ENCODE measurements at regions not wholly inside any gene's neighbourhood (a gene's known extent, or its start where the extent isn't known, plus 50 kb on each side); places are given as distances from the start of the nearest gene placed in this dataset.
"Not testable (repeated sequence)": the region's sequence is repeated elsewhere in the genome, so short reads cannot be mapped to it uniquely, and the experiment has no call there.

- H3K36me3 ChIP-seq (ENCODE audit: control insufficient read depth, insufficient read depth, low read length), result no peaks in the 10 kb centered on the region
- H3K4me3 ChIP-seq (ENCODE audit: low read depth, low read length), result peak overlapping the region; percentile 28
- H3K9ac ChIP-seq (ENCODE audit: low read length), result no peak overlapping the region
- no peaks in the 10 kb centered on the region for H3K9me3 ChIP-seq (ENCODE audit: control insufficient read depth, insufficient read depth, low read depth, low read length)
- H3K4me1 ChIP-seq (ENCODE audit: control insufficient read depth, insufficient read depth, low read length), result peaks cover 28% of the 10 kb centered on the region
- H3K27me3 ChIP-seq (ENCODE audit: control insufficient read depth, insufficient read depth, low read length), result no peaks in the 10 kb centered on the region
- 0 out of 2 replicates have a peak overlapping the region, but pooled peaks have one; percentile 23 for H3K27ac ChIP-seq (ENCODE audit: low read depth, low read length)
Measured at GRCh38 chr9:78406146-78406545, 109.2 kb downstream of the PSAT1 start.

GRCh38 chr9:78406933-78407332 lies 110.0 kb downstream of the PSAT1 start:
- Histone ChIP-seq H3K9me3 (ENCODE audit: control insufficient read depth, insufficient read depth, low read depth, low read length) (no peaks in the 10 kb centered on the region), H3K27ac (ENCODE audit: low read depth, low read length) (0 out of 2 replicates have a peak overlapping the region, but pooled peaks have one; percentile 23)

GRCh38 chr9:78407636-78408312 lies 110.8 kb downstream of the PSAT1 start:
- H3K4me1 ChIP-seq (ENCODE audit: control insufficient read depth, insufficient read depth, low read length), result peaks cover 28% of the 10 kb centered on the region
- H3K9me3 ChIP-seq (ENCODE audit: control insufficient read depth, insufficient read depth, low read depth, low read length), result no peaks in the 10 kb centered on the region
- H3K36me3 ChIP-seq (ENCODE audit: control insufficient read depth, insufficient read depth, low read length), result no peaks in the 10 kb centered on the region
- H3K27me3 ChIP-seq (ENCODE audit: control insufficient read depth, insufficient read depth, low read length), result no peaks in the 10 kb centered on the region
- H3K9ac ChIP-seq (ENCODE audit: low read length), result no peak overlapping the region
- no peak overlapping the region for H3K27ac ChIP-seq (ENCODE audit: low read depth, low read length)
- no peak overlapping the region for H3K4me3 ChIP-seq (ENCODE audit: low read depth, low read length)

More at GRCh38 chr9:78406933-78407332, 110.0 kb downstream of the PSAT1 start:
- Histone ChIP-seq H3K27me3 (ENCODE audit: control insufficient read depth, insufficient read depth, low read length) (no peaks in the 10 kb centered on the region), H3K36me3 (ENCODE audit: control insufficient read depth, insufficient read depth, low read length) (no peaks in the 10 kb centered on the region), H3K4me1 (ENCODE audit: control insufficient read depth, insufficient read depth, low read length) (peaks cover 28% of the 10 kb centered on the region), H3K9ac (ENCODE audit: low read length) (no peak overlapping the region), H3K4me3 (ENCODE audit: low read depth, low read length) (no peak overlapping the region)

GRCh38 chr9:78408388-78408787 lies 111.5 kb downstream of the PSAT1 start:
- H3K9ac ChIP-seq (ENCODE audit: low read length), result no peak overlapping the region
- no peaks in the 10 kb centered on the region for H3K27me3 ChIP-seq (ENCODE audit: control insufficient read depth, insufficient read depth, low read length)
- H3K9me3 ChIP-seq (ENCODE audit: control insufficient read depth, insufficient read depth, low read depth, low read length), result no peaks in the 10 kb centered on the region
- no peak overlapping the region for H3K4me3 ChIP-seq (ENCODE audit: low read depth, low read length)
- peaks cover 28% of the 10 kb centered on the region for H3K4me1 ChIP-seq (ENCODE audit: control insufficient read depth, insufficient read depth, low read length)
- H3K36me3 ChIP-seq (ENCODE audit: control insufficient read depth, insufficient read depth, low read length), result no peaks in the 10 kb centered on the region
- H3K27ac ChIP-seq (ENCODE audit: low read depth, low read length), result no peak overlapping the region

GRCh38 chr9:78409928-78410510 lies 113.1 kb downstream of the PSAT1 start:
- H3K9ac ChIP-seq (ENCODE audit: low read length); H3K9me3 ChIP-seq (ENCODE audit: control insufficient read depth, insufficient read depth, low read depth, low read length); H3K36me3 ChIP-seq (ENCODE audit: control insufficient read depth, insufficient read depth, low read length); H3K27ac ChIP-seq (ENCODE audit: low read depth, low read length); H3K4me3 ChIP-seq (ENCODE audit: low read depth, low read length); H3K27me3 ChIP-seq (ENCODE audit: control insufficient read depth, insufficient read depth, low read length): not testable (repeated sequence)
- peaks cover 28% of the 10 kb centered on the region for H3K4me1 ChIP-seq (ENCODE audit: control insufficient read depth, insufficient read depth, low read length)

- H3K27me3 ChIP-seq (ENCODE audit: control insufficient read depth, insufficient read depth, low read length), result no peaks in the 10 kb centered on the region
Measured at GRCh38 chr9:78422309-78422708, 125.4 kb downstream of the PSAT1 start.

GRCh38 chr9:78424299-78424698 lies 127.4 kb downstream of the PSAT1 start:
- Histone ChIP-seq H3K27ac (ENCODE audit: low read depth, low read length) (no peak overlapping the region), H3K27me3 (ENCODE audit: control insufficient read depth, insufficient read depth, low read length) (no peaks in the 10 kb centered on the region), H3K36me3 (ENCODE audit: control insufficient read depth, insufficient read depth, low read length) (no peaks in the 10 kb centered on the region), H3K4me1 (ENCODE audit: control insufficient read depth, insufficient read depth, low read length) (no peaks in the 10 kb centered on the region), H3K9ac (ENCODE audit: low read length) (no peak overlapping the region), H3K4me3 (ENCODE audit: low read depth, low read length) (no peak overlapping the region), H3K9me3 (ENCODE audit: control insufficient read depth, insufficient read depth, low read depth, low read length) (no peaks in the 10 kb centered on the region)

More at GRCh38 chr9:78422309-78422708, 125.4 kb downstream of the PSAT1 start:
- Histone ChIP-seq H3K36me3 (ENCODE audit: control insufficient read depth, insufficient read depth, low read length) (no peaks in the 10 kb centered on the region), H3K9me3 (ENCODE audit: control insufficient read depth, insufficient read depth, low read depth, low read length) (no peaks in the 10 kb centered on the region), H3K27ac (ENCODE audit: low read depth, low read length) (no peak overlapping the region), H3K4me3 (ENCODE audit: low read depth, low read length) (no peak overlapping the region), H3K9ac (ENCODE audit: low read length) (no peak overlapping the region), H3K4me1 (ENCODE audit: control insufficient read depth, insufficient read depth, low read length) (no peaks in the 10 kb centered on the region)

GRCh38 chr9:78428640-78429039 lies 131.7 kb downstream of the PSAT1 start:
- Histone ChIP-seq H3K9me3 (ENCODE audit: control insufficient read depth, insufficient read depth, low read depth, low read length) (peaks cover 13% of the 10 kb centered on the region; the same call in 1 of the 2 replicates), H3K4me3 (ENCODE audit: low read depth, low read length) (no peak overlapping the region), H3K36me3 (ENCODE audit: control insufficient read depth, insufficient read depth, low read length) (no peaks in the 10 kb centered on the region), H3K9ac (ENCODE audit: low read length) (no peak overlapping the region), H3K27me3 (ENCODE audit: control insufficient read depth, insufficient read depth, low read length) (no peaks in the 10 kb centered on the region), H3K4me1 (ENCODE audit: control insufficient read depth, insufficient read depth, low read length) (no peaks in the 10 kb centered on the region), H3K27ac (ENCODE audit: low read depth, low read length) (no peak overlapping the region)

GRCh38 chr9:78430387-78430786 lies 133.5 kb downstream of the PSAT1 start:
- H3K36me3 ChIP-seq (ENCODE audit: control insufficient read depth, insufficient read depth, low read length), result no peaks in the 10 kb centered on the region
- H3K27me3 ChIP-seq (ENCODE audit: control insufficient read depth, insufficient read depth, low read length), result no peaks in the 10 kb centered on the region
- H3K9me3 ChIP-seq (ENCODE audit: control insufficient read depth, insufficient read depth, low read depth, low read length), result peaks cover 13% of the 10 kb centered on the region; the same call in 1 of the 2 replicates
- no peak overlapping the region for H3K4me3 ChIP-seq (ENCODE audit: low read depth, low read length)
- H3K9ac ChIP-seq (ENCODE audit: low read length), result no peak overlapping the region
- H3K27ac ChIP-seq (ENCODE audit: low read depth, low read length), result no peak overlapping the region
- H3K4me1 ChIP-seq (ENCODE audit: control insufficient read depth, insufficient read depth, low read length), result no peaks in the 10 kb centered on the region

GRCh38 chr9:78431039-78431438 lies 134.1 kb downstream of the PSAT1 start:
- not testable (repeated sequence) for H3K27ac ChIP-seq (ENCODE audit: low read depth, low read length); H3K4me1 ChIP-seq (ENCODE audit: control insufficient read depth, insufficient read depth, low read length); H3K9ac ChIP-seq (ENCODE audit: low read length); H3K27me3 ChIP-seq (ENCODE audit: control insufficient read depth, insufficient read depth, low read length); H3K36me3 ChIP-seq (ENCODE audit: control insufficient read depth, insufficient read depth, low read length); H3K4me3 ChIP-seq (ENCODE audit: low read depth, low read length)
- peaks cover 13% of the 10 kb centered on the region; the same call in 1 of the 2 replicates for H3K9me3 ChIP-seq (ENCODE audit: control insufficient read depth, insufficient read depth, low read depth, low read length)

GRCh38 chr9:78436873-78437272 lies 139.9 kb downstream of the PSAT1 start:
- H3K27ac ChIP-seq (ENCODE audit: low read depth, low read length), result no peak overlapping the region
- no peak overlapping the region for H3K9ac ChIP-seq (ENCODE audit: low read length)
- no peaks in the 10 kb centered on the region for H3K36me3 ChIP-seq (ENCODE audit: control insufficient read depth, insufficient read depth, low read length)
- H3K27me3 ChIP-seq (ENCODE audit: control insufficient read depth, insufficient read depth, low read length), result no peaks in the 10 kb centered on the region
- peaks cover 30% of the 10 kb centered on the region for H3K4me1 ChIP-seq (ENCODE audit: control insufficient read depth, insufficient read depth, low read length)
- H3K4me3 ChIP-seq (ENCODE audit: low read depth, low read length), result no peak overlapping the region
- no peaks in the 10 kb centered on the region; the same call in 1 of the 2 replicates for H3K9me3 ChIP-seq (ENCODE audit: control insufficient read depth, insufficient read depth, low read depth, low read length)
